HG03521 (cell line): ENCODE measurements at regions not wholly inside any gene's neighbourhood (a gene's known extent, or its start where the extent isn't known, plus 50 kb on each side); places are given as distances from the start of the nearest gene placed in this dataset.
A peak's percentile ranks its signal among the peaks of the same experiment; 100 is the strongest.

Experiments used
- ATAC-seq: cut with Tn5 transposase; IDR thresholded peaks from one replicate; pipeline ENCODE4 v1.9.1; 2021; ENCODE audit warnings: mild to moderate bottlenecking, moderate library complexity; ENCODE audit not compliant: unreplicated experiment

DNA sequence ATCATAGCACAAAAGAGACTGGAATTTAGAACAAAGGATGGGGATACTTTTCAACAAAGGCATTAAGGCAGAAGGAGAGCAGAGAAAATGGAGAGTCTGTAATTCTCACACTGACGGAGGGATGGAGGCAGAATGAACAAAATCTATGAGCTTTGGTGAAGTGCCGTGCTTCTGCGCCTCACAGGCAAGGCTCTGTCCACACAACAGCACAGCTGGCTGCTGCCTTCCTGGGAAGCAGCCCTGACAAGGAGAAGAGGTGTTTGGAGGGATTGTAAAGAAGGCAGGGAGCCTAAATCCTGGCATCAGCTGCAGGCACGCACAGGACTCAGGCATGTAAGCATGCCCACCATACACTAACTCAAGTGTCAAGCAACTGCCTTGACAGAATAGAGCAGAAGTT, 485.2 kb upstream of the KIF2A start:
- no peak for ATAC-seq

DNA sequence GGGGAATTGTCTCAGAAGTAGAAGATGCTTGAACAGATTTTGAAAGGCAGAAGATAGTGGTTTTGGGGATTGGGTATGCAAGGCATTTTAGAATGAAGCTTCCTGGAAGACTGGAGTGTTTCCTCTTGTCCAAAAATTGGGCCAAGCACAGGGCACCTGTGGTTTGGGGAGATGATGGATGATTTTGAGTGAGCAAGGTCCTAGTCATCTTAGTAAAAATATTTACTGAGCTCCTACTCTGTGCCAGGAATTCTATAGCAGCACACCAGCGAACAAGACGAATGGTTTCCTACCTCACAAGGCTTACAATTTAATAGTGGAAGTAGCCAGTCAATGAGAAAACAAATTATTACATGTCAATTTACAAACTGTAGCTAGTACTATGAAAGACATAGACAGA, 484.4 kb upstream of the KIF2A start:
- no peak for ATAC-seq

DNA sequence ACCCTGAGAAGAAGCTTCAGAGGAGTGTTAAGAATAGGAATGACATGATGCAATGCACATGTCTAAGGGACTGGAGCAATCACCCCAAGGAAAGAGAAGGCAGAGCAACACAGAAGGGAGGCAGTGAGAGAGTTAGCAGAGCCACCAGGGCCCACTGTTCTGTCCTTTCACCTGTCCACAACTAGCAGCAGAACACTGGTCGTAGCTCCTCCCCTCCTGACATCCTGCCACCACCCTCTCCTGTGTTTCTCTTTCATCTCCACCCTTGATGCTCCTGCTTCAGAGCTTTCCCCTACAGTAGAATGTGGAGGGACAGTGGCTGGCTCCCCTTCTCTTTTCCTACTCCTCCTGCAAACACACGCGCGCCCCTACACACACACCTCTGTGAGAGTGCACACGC, 483.4 kb upstream of the KIF2A start:
- no peak for ATAC-seq

DNA sequence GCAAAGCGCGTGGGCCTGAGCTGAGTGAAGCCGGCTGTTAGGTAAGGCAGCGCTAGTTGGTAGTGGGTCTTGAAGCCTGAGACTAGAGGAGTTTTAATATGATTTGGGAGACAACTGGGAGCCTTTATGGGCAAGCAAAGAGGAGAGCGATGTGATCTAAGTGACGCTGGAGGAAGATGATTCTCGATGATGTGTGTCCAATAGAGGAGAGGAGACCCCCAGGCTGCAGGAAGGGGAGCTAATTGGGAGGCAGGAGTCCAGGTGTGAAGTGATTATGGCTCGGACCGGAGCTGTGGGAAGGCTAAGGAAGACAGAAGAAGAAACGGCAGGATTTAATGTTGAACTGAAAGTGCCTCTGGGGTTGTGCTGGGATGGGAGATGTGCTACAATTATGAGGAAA, 482.9 kb upstream of the KIF2A start:
- no peak for ATAC-seq

DNA sequence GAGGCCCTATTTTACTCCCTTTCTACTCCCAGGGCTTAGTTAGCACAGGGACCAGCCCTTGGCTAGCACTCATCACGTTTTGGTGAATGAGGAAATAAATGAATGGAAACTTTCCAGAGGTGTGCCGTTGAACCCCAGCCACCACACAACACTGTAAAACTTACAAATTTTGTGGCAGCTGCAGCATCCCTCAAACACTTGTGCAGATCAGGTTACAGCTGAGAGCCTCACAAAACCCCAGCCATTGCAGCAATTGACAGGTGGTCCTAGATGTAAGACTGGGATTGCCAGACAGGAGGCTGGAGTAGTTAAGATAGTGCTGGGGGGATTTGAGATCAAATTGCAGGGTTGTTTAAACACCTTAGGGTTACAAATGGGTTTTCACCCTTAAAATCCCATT, 482.2 kb upstream of the KIF2A start:
- no peak for ATAC-seq

DNA sequence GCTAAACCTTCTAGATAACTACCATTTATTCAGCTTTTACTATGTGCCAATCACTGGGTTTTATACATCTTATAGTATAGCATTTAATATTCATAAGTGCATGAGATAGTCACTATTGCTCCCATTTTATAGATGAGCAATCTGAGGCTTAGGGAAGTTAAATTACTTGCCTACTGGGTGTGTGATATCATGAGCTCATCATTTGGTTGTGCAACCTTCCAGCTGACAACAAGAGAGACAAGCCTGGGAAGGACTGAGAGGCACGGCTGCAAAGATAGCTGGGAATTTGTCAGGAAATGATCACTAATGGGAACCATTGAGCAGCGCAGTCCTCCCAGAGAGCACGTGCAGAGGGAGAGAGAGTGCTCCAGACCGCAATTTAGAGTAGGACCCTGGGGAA, 481.6 kb upstream of the KIF2A start:
- no peak for ATAC-seq

DNA sequence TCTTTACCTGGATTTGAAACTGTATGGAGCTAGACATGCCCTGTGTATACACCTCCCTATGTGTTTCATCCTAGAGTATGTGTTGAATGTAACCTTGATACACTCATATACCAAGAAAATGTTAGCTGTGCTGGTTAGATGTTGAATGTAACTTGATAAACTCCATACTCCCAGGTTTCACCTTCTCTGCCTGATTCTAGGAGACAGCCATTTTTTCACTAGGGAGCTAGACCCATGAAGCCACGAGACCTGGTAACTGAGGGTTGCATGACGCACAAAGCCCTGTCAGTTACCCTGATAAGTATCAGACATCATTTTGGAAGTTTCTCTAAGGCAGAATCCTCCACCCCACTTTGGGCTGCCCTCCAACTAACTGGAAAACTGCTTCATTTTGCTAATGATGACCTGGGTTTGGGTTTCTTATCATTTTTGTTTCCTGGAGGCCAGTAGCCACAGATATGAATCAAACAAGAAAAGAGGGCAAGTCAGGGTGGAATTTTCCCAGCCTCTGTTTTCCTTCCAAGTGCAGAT, 478.5 kb upstream of the KIF2A start:
- no peak for ATAC-seq

DNA sequence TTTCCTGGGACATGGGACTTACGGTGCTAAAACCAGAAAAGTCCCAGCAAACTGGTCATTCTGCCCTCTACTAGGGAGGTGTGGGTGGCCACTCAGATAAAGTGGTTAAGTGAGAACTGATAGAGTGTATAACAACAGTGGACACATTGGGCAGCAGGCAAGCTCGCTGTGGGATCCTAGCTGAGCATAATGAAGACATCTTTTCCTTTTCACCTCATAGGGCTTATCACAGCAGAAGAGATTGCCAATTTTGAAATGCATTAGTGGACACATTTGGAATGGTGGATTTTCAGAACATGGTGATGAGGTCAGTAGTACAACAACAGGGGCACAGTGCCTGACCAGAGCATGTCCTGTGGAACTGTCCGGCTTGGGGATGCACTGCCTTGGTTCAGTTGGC, 477.1 kb upstream of the KIF2A start:
- ATAC-seq, result no peak

DNA sequence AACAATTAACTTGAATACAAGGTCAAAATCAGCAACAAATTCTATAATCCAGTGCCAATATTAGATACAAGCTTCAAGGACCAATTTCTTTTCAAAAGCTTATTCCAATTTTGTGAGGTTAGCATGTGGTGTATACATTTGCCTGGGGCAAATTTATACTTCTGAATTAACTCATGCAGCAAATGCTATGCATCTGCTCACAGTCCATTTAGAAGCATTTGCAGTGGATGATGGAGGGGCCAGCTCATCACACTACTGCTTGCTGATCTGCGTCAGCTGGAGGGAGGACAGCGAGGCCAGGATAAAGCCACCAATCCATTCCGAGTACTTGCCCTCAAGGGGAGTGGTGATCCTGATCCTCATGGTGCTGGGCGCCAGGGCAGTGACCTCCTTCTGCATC, 474.3 kb upstream of the KIF2A start:
- ATAC-seq, result no peak

DNA sequence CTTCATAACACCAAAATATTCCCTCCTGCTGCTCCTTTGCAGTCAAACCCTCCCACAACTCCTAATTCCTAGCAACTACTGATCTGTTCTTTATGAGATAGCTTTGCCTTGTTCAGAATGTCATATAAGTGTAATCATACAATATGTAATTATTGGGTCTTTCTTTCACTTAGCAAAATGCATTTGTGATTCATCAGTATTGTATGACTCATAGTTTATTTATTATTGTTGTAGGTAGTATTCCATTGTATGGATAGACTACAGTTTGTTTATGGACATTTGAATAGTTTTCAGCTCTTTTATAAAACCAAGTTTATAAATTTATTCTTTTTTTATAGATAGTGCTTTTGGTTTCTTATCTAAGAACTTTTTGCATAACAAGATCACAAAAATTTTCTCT, 468.2 kb upstream of the KIF2A start:
- ATAC-seq, result no peak

DNA sequence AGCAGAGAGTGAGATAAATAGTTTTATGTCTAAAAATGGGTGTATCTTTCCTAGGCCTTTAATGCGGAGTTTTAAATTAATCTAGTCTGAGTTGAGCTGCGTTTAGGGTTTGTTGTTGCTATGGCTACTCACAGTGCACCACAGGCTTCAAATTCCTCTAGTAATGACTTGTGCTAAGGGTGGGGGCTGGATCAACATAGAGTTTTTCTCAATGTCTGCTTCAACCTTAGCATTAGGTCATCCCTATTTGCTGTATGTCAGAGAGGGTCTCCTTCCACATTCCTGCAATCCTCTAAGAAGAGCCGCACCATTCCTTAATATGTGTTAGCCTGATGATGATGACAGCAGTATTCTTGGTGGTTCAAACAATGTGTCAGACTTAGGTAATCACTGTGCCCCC, 465.6 kb upstream of the KIF2A start:
- no peak for ATAC-seq

DNA sequence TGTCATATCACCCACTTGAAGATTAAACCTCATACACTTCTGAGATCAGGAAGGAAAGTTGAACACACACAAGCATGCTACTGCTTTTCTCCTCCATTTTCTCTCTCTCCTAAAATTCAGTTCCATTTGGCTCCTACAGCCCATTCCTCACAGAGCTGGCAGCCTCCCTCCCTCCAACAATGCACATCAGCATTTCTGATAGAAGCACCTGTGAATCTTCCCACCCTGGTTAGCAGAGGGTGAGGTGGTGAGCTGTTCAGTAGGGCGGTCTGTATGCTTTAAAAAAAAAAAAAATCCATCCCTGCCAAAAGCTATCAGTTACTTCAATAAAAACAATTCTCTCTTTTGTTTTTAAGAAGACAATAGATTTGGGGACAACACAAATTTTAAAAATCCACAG, 463.2 kb upstream of the KIF2A start:
- ATAC-seq, result no peak

DNA sequence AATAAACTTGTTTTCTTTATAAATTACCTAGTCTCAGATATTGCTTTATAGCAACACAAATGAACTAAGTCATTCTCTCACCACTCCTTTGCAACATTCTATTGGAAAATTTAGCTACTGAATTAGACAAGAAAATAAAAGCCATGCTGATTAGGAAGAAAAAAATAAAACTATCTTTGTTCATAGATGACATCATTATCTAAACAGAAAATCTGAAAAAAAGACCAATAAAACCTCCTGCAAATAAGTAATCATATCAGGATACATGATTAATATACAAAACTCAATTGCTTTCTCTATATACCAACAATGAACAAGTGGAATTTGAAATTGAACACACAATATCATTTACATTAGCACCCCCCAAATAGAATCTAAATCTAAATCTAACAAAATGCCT, 455.3 kb upstream of the KIF2A start:
- no peak for ATAC-seq

DNA sequence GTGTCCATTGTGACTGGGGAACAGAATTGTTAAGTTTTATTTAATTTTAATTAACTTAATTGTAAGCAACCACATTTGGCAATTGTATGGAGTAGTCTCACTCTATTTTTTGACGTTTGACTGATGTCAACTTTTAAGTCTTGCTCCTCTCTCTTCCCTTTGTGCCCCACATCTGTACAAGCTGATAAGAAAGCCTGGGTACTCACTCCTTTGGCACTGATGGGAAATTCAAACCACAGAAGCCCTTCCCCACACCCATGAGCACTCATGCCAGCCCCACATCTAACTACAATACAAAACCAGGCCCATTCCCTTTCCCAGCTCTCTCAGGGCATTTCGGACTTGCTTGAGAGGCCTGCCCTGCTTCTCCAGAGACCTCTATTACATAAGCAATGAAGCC, 451.5 kb upstream of the KIF2A start:
- no peak for ATAC-seq

DNA sequence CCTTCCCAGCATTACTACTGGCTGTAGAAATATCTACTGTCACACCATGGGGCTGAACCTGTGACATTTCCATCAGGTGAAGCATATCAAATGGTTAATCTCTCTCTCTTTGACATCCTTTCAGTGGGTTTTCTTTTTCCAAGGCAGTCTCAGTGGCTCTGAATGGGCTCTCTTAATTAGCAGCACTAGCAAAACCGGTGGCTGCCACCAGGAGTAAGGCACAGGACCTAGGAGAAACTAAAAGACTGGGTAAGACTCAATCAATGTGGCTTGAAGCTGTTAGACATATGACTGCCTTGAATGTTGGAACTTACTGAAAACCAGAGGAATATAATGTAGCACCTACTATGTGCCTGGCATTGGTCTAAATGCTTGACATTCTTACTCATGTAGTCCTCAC, 445.0 kb upstream of the KIF2A start:
- no peak for ATAC-seq

DNA sequence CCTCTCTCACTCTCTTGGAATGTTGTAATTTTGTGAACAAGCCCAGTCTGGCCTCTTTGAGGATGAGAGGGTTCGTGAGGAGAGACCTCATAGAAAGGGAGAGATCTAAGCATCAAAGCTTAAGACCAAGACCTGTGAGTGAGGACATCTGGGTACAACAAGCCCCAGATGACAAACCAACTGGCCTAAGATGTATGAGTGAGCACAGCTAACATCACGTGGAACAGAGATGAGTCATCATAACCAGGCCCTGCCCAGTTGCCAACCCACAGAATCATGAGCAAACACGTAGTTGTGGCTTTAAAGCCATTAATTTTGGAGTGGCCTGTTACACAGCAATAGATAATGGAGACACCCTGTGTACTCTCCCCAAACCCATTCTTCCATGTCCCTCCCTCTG, 439.1 kb upstream of the KIF2A start:
- ATAC-seq, result peak; percentile 86

DNA sequence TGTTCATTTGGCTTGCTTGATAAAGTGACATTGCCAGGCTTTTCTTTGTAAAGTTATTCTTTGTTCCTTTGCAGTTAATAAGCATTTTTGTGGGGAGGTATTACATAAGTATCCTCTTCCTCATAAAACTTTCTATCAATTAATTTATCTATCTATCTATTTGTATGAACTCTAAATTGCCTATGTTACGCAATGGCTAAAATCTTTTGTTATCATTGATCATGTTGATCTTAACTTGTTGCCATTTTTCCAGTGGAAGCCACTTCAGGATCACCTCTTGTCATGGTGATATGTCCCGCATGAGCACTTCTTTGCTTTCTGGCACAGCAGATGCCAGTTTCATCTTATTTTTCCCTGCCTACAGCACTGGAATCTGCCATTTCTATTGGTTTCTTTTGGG, 436.7 kb upstream of the KIF2A start:
- ATAC-seq, result no peak

DNA sequence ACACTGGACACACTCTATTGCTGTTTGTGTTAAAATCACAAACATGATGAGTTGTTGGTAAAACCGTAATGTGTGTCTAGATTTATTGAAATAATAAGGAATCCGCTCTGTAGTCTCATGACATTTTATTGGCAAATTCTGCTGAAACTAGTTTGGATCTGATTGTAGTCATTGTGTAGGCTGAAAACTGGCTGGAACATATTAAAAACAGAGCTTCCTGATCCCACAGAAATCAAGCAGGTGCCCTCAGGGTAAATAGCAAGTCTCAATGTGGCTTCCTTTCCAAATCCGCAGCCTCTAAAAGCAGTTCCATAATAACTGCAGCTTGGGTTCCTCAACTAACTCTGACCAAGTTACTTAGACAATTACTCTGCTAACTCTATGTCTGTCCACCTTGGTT, 427.5 kb upstream of the KIF2A start:
- ATAC-seq, result no peak

DNA sequence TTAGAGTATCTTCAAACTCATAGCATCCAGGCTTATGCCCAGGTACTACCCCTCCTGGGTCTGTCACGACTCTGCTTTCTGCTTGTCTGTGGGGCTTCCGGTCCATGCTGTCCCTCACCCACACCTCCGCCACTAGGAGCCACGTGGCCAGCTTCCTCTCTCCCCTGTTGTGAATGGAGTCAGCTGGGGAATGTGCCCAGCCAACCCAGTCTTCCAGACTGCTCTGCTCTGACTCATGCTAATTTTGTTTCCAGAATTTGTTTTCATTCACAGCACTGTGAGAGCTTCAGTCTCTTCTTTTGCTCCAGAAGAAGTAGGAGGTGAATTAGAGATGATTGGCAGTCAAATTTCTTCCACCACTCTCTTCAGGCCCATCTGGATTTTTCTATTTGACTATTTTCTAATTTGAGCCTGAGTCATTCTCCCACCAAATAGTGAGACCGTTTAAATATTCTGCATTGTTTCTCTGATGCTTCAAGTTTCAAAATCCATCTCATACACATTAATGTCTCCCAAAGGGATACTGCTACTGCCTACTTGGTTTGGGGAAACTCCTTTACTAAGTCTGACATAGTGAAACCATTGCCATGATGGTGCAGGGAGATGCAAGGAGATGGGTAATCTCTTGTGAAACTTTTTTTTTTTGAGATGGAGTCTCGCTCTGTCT, 424.1 kb upstream of the KIF2A start:
- ATAC-seq, result no peak

DNA sequence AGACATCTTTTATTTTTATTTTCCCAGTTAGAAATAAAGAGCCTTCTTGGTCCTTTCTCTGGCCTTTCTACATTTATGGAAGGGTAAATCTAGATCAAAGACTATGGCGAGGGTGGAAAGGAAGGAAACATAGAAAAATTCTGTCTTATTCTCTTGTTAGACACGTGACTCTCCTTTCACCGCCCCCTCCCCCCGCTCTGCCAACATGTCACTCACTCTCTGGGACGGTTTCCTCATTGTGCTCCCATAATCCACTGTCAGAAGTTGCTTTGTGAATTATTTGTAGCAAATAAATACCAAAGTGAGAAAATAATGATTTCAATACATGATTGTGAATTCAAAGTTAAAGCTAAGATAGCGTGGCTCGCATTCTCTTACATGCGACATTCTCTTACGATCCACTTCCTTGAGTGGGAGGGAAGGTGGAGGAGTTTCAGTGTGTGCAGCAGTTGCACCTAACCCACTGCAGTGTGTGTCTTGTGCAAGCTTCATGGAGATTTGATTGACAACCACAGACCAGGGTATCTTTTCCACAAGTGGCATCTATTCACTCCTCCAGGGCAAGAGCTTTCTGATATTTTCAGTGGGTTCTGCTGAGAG, 423.0 kb upstream of the KIF2A start:
- no peak for ATAC-seq

DNA sequence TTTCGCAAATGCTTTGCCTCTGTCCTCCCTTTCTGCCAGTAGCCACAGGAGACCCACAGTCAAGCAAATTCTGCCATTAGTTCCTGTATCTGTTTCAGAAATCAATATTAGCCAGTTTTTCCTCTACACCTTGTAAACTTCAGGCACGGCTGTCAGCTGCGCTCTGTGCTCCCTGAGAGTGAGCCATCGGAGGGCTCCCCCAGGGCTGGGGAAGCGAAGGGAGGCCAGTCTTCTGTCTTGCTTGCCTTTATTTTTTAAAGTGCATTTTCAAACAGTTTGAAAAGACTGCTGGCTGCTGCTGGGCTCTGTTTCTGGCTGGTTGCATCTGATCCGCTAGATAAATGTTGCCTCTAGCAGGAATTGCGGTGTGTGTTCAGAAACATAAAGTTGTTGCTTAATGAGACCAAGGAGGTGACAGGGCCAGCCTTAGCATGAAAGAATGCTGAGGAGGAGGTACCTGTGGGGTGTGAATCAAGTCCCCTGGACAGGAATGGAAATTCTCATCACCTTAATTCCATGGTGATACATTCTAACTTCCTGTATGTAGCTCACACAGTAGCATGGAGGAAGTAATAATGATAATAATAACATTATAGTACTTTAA, 421.7 kb upstream of the KIF2A start:
- ATAC-seq, result no peak

DNA sequence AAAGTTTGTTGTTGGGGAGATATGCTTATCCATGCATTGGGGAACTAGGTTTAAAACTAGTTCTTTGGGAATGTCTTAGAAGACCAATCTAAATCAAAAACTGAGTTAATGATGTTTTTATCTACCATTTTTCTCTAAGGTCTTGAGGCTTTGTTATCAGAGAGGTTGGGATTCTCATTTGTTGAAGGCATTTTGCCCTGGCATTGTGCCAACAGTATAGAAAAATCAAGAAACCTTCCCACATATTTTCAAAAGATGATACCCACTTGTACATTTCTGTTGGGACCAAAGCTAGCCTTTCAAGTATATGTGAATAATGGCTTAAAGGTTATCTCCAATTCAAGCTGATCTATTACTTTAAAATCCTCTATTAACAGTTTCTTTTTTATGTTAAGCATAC, 419.8 kb upstream of the KIF2A start:
- ATAC-seq, result no peak

DNA sequence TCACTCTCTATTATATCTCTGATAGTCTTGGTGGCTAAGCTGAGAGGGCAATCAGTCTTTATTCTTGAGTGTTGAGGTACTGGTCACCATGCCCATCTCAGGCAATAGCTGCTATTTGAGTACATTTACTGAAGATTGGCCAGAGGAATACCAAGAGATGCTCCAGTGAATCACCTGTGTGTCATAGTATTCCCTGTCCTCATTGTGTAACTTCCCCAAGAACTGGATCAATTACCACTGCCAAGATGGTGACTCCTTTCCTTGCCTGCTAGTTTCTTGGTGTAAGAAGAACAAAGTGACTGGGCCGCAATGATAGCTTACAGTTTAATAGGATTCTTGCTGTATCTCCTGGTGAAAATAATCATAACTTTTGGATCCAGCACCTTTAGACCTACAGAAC, 418.7 kb upstream of the KIF2A start:
- ATAC-seq, result no peak
